ENCODE measurements at regions not wholly inside any gene's neighbourhood (a gene's known extent, or its start where the extent isn't known, plus 50 kb on each side); places are given as distances from the start of the nearest gene placed in this dataset.

- no peak for TF ChIP-seq CTCF (conservative IDR thresholded peaks at IDR 0.05; ENCODE audit: low read depth, low read length)
- TF ChIP-seq EZH2 (IDR thresholded peaks at IDR 0.05; ENCODE audit: low read length, unreplicated experiment): no peak
- TF ChIP-seq EZH2phosphoT487 (IDR thresholded peaks at IDR 0.05; ENCODE audit: borderline replicate concordance, low read length): no peak
Measured at GRCh38 chr4:138709859-138710258, 305.7 kb upstream of the NOCT start.

Measured in PC-3 (cell line).